GM21423 (cell line): ENCODE measurements at regions not wholly inside any gene's neighbourhood (a gene's known extent, or its start where the extent isn't known, plus 50 kb on each side); places are given as distances from the start of the nearest gene placed in this dataset.
"Not testable (repeated sequence)": the region's sequence is repeated elsewhere in the genome, so short reads cannot be mapped to it uniquely, and the experiment has no call there.

Experiments used
- ATAC-seq: cut with Tn5 transposase; IDR thresholded peaks from one replicate; pipeline ENCODE4 v1.9.1; 2021; ENCODE audit warnings: mild to moderate bottlenecking, moderate library complexity; ENCODE audit not compliant: unreplicated experiment

- no peak for ATAC-seq
Measured at GRCh38 chr2:103167599-103167998, 405.8 kb downstream of the TMEM182 start.

- no peak for ATAC-seq
Measured at GRCh38 chr2:103169861-103170260, 408.0 kb downstream of the TMEM182 start.

DNA sequence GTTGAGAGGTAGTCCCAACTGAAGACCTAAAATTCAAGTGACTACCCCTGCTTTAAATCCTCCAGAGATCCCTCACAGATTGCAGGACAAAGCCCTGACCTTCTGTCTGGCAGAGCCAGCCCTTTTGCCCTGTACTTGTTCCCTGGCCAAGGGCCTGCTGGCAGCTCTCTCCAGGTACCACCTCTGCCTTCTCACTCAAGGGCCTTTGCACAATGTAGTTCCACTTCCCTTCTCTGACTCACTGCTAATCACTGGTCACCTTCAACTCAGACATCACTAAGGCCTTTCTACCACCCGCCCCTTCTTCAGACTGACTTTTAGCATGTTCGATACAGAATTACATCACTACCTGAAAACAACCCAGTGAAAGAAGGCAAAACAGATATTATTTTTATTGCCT is 411.0 kb downstream of the TMEM182 start:
- ATAC-seq, result no peak

DNA sequence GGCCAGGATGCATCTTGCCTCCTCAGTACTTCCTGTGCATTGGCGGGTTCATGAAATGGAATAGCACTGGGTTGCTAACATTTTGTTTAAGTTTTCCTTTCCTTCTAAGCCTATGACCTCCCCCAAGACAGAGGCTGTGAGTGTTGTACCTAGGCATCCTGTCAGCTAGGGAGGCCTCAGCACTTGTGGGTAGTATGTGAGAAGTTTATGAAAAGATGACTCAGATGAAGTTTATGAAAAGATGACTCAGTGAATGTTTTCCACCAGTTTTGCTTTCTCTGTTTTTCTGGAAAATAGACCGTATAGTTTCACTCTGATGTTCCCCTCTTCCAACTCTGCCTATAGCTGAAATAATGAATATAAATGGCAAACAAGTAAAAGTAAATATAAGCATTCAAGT is 412.9 kb downstream of the TMEM182 start:
- ATAC-seq, result no peak

- no peak for ATAC-seq
Measured at GRCh38 chr2:103176294-103176915, 414.6 kb downstream of the TMEM182 start.

- ATAC-seq, result no peak
Measured at GRCh38 chr2:103179798-103180197, 418.0 kb downstream of the TMEM182 start.

- ATAC-seq, result no peak
Measured at GRCh38 chr2:103183061-103183460, 421.2 kb downstream of the TMEM182 start.

DNA sequence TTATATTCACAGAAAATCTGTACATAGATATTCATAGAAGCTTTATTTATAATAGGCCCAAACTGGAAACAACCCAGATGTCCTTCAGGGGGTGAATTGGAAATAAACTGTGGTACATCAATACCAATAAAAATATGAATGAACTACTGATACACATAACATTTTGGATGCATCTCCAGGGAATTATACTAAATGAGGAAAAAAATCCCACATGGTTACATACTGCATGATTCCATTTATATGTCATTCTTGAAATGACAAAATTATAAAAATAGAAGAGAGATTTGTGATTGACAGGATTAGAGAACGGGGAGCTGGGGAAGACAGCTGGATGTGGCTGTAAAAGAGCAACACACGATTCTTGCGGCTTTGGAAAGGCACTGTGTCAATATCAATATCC is 435.0 kb downstream of the TMEM182 start:
- ATAC-seq, result no peak

DNA sequence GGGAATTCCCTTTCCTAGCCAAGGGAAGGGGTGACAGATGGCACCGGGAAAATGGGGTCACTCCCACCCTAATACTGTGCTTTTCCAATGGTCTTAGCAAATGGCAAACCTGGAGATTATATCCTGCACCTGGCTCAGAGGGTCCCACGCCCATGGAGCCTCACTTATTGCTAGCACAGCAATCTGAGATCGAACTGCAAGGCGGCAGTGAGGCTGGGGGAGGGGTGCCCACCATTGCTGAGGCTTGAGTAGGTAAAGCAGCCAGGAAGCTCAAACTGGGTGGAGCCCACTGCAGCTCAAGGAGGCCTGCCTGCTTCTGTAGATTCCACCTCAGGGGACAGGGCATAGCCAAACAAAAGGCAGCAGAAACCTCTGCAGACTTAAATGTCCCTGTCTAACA is 438.9 kb downstream of the TMEM182 start:
- not testable (repeated sequence) for ATAC-seq

DNA sequence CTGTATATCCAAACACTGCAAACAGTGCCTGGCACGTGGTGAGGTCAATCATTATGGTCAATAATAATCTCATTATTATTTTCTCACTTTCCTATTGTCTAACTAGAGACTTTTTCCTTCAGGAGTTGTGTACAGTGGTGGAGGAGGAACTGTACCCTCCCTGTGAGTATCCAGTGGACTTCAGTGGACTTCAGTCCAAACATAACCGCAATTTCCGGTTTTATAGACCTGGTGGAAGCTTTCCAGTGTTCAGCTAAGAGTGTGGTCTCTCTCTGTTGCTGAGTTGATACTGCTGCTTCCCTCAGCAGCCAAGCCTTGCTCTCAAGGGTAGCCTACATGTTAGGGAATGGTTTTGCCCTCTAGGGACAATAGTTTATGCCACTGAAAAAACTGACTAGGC is 447.1 kb downstream of the TMEM182 start:
- ATAC-seq, result no peak

DNA sequence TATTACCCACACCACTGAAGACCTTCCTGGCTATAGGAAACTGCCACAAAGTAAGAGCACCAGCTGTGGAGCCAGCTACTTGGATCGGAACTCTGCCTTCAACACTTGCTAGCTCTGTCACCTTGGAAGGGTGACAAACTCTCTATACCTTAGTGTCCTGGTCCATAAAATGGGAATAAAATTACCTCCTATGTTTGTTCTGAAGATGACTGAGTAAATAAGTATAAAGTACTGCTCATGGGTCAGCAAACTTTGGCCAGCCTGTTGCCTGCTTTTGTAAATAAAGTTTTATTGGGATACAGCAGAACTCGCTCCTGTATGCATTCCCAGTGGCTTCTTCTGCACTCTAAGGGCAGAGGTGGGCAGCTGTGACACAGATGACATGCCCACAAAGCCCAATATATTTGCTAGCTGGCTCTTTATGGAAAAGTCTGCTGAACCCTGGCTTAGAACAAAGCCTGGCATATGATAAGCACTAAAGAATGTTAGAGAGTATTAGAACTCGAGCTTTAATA is 451.3 kb downstream of the TMEM182 start:
- no peak for ATAC-seq

DNA sequence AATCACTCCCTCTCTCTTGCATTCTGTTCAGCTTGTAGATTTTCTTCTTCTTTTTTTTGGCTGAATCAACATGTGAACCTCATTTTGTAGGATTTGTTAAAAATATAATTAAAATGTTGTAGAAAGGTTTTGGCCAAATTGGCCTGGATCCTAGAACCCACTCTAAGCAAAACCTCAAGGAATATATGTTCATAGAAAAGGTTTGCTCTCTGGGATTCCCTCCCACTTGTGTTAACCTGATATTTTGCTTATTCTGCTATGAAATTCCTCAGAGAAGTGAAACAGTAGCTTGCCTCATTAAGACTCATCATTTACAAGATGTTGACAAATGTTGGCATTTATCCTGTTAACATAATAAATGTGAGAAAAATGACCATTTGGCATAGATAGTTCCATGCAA is 456.7 kb downstream of the TMEM182 start:
- ATAC-seq, result no peak

DNA sequence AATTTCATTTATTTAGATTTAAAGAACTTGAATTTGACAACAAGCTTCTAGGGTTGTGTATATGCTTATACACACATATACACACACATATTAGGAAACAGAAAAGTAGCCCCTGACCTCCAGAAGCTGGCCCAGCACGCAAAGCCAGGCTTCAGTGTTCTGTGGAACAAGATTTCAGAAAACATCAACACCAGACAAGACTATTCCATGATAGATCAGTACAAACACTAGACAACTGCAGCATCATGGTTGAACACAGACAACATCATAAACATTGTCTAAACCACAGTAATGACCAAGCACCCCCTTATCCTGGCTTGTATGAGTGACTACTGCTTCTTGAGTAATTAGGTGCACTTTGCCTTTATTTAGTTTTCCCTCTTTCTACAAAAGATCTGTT is 457.6 kb downstream of the TMEM182 start:
- ATAC-seq, result no peak

- ATAC-seq, result no peak
Measured at GRCh38 chr2:103222969-103223368, 461.1 kb downstream of the TMEM182 start.

- no peak for ATAC-seq
Measured at GRCh38 chr2:103230796-103231195, 469.0 kb downstream of the TMEM182 start.

DNA sequence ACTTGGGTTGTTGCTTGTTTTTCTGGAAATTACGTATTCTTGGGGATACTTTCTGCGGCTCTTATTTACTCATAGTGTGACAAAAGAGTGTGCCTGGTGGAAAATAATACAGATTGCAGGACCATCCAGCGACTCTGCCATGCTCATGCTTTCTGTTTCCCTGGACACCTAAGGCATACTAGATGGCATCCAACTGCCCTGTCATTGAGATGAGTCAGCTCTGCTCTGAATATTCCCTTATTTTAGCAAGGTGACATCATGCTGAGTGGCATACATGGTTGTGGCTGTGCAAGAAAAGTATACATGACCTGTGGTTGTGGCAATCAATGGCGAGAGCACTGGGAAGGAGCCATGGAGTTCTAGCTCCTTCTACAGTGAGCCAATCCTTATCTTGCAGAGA is 471.0 kb downstream of the TMEM182 start:
- ATAC-seq, result no peak

GRCh38 chr2:103233691-103234090 is 471.9 kb downstream of the TMEM182 start:
- ATAC-seq, result no peak

- ATAC-seq, result no peak
Measured at GRCh38 chr2:103235283-103235682, 473.5 kb downstream of the TMEM182 start.

DNA sequence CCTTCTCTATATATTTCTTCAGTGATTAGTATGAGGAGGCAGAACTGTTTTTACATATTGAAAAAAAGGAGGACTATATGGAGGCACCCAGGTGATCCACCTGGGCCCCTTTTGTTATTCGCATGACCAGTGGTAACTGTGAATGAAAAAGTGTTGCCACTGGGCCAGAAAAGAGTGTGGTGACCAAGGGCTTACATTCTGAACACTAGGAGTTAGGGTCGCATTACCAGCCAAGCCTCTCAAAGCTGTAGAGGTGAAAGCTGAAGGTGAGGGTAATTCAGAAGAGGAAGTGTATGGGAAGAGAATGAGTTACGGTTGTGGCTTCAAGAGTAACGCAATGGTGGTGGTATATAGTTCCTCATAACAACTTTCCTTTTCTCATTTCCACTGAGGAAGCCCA is 487.6 kb downstream of the TMEM182 start:
- no peak for ATAC-seq

GRCh38 chr2:103252781-103253180 is 490.9 kb downstream of the TMEM182 start:
- ATAC-seq, result no peak

DNA sequence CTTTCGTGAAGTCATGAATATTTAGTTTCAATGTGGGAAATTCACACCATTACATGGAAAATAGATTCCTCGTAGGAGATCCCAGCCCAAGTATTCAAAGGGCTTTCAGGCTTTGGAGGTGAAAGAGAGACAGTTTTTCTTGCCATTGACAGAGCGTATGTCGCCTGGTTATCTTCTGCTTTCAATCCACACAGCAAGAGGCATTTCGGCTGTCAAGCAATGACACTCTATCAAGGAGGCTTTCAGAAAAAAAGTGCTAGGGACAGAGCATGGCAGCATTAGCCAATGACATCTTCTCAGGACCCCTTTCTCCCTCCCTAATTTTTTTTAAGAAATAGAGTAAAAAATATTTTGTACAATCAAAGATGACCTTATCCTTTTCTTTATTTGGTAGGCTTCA is 492.8 kb downstream of the TMEM182 start:
- no peak for ATAC-seq

DNA sequence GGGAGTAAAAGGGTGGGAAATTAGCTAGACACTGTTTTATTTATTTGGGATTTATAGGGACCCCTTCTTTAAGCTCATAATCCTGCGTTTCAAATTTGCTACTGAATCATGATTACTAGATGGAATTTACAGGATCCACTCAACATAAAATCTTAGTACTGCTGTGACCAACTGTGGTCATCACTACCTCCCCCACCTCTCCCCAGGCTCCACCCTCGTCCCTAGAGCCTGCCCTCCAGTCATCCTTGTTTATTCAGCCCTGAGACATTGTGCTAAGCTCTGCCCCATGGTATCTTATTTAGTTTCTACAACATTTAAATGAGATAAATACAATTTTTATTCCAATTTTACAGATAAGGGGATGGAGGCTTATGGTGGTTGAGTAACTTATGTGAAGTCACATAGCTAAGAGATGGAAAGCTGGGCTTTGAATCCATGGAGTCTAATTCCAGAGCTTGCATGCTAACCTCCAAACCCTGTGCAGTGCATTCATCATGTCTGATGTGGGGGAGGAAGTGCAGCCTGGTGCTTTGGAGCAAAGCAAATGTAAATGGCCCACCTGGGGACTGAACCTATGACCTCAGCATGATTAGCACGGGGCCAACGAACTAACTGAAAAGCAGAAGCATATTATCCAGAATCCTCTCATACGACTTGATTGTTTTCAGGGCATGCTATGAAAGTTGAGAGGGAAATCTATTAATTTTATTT is 502.4 kb downstream of the TMEM182 start:
- no peak for ATAC-seq

- no peak for ATAC-seq
Measured at GRCh38 chr2:103265521-103265920, 503.7 kb downstream of the TMEM182 start.
